ENCODE measurements at regions not wholly inside any gene's neighbourhood (a gene's known extent, or its start where the extent isn't known, plus 50 kb on each side); places are given as distances from the start of the nearest gene placed in this dataset.

DNA sequence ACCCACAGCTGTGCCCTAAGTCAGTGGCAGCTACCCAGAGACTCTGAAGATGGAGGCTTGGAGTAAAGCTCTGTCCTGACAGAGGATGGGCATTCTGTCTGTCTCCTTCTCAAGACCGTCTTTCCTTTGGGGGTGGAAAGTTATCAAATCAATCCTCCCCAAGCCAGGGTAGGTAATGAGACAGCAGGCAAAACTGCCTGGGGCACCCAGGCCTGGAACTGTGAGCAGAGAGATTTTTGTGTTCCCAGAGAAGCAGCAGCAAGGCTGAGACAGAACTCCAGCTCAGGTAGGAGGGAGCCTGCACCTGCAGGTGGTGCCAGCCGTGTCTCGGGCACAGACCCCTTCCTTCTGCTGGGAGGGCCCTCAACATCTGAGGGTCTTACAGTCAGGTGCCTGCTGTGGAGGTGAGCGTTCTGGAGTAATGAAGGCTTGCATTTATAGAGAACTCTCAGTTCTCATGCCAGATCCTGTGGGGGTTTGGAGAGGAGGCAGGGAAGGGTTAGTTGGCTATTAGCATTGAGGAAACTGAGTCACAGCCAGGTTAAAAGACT is 95.6 kb downstream of the RIPK4 start:
- no peak for DNase-seq

DNA sequence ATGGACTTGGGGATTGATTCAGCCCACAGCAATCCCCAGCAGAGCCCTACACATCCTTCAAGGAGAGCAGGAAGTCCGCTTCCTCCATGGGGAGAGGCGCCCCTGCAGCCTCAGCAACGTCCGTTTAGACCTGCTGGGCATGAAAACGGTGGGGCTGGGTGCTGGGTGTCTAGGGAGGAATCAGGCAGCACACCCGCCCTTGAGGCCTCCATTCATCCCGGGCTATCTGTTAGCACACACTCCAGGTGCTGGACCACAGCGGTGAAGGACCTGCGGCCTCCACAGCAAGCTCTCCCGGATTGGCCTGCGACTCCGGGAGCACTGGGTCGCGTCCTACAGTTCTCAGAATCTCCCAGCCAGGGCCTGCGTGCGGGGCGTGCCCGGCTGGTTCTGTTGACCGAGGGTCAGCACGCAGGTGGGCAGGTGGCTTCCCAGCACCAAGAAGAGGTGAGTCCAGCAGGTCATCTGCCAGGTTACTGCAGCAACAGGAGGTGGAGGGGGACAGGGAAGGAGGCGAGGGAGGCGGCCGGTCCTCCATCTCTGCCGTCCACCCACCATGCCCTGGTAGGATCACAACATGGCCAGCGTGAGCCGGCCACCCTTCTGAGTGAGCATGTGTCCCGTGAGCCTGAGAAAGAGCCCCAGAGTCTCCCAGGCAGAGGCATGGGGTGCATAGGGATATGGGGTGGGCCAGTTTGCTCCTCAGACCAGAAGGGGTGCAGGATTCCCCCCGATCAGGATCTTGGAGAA is 96.6 kb downstream of the RIPK4 start:
- no peak for DNase-seq

DNA sequence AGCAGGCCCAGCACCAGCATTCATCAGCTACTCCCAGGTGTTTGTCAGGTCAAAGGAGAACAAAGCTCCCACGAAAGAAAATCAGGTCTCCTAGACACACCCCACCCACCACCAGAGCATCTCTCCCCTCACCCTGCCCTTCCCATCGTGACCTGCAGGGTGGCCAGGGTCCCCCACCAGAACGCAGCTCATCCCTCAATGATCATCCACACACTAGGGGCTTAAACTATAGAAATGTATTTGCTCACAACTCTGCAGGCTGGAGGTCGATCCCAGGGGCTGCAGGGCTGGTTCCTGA is 97.4 kb downstream of the RIPK4 start:
- no peak for DNase-seq

DNA sequence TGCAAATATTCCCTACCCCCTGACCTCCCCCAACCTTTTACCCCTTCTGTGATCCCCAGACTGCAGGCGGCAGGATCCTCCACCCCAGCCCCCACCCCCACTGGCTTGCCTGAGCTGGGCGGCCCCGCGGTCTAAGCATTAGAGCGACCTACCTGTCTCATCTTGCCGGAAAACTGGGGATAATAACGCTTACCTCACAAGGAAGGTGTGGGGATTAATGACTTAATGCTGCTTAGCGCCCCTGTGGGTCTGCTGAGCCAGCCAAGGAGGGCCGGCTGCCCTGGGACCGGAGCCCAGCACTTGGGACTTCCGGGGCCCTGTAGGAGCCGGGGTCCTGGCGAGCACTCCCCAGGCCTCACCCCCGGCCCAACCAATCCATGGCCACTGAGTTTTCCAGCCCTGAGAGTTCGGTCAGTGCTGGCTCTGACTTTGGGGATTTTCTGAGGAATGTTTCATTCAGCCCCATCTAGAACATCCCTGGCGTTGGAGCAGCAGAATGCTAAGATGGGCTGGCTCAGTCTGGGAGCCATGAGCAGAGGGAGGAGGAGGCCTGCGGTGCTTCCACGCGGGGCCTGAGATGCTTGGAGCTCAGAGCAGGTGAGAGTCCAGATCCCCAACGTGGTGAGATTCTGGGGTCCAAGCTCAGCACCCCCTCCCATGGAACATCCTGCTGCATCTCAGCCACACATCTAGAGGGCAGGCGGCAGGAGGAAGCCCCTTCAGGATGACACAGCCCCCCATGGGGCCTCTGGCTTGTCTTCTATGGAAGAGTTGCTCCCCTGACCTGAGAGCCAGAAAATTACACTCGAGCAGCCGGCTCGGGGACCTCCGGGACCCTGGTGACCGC is 97.9 kb downstream of the RIPK4 start:
- DNase-seq = no peak

DNA sequence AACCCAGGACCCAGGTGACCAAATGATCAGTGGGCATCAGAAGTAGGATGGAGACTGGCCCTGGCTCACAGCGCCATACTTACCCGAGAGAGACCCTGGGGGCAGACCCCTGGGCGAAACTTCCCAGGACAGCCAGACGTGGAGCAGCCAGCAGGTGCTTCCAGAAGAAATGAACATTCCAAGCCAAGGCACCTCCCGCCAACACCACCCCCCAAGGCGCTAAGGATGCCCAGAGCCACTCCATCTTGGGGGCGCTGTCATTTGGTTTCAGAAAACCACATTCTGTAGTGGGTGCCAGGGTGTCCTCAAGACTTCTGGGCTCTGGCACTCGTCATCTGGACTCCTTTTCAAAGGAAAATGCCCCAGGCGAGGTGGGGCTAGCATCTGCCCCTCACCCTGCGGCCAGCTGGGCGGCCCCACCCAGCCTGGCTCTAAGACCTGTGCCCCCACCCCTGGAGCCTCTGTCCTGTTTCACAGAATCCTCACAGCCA is 98.8 kb downstream of the RIPK4 start:
- no peak for DNase-seq

DNA sequence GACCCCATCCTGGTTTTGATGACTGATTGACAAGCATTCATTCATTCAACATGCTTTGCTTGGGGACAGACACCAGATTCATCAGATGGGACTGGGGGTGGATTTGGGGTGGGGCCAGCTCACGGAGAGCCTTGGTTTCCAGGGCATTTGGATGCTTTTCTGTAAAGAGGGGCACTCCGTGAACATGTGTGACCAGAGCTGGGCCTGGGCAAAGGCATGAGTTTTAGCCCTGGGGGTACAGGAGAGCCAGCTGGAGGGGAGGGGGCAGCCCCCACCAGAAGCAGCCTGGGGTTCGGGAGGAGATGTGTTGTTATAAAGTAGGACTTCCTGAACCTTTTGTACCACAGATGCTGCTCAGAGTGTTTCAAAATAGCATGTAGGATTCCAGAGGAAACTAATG is 99.7 kb downstream of the RIPK4 start:
- DNase-seq = no peak

DNA sequence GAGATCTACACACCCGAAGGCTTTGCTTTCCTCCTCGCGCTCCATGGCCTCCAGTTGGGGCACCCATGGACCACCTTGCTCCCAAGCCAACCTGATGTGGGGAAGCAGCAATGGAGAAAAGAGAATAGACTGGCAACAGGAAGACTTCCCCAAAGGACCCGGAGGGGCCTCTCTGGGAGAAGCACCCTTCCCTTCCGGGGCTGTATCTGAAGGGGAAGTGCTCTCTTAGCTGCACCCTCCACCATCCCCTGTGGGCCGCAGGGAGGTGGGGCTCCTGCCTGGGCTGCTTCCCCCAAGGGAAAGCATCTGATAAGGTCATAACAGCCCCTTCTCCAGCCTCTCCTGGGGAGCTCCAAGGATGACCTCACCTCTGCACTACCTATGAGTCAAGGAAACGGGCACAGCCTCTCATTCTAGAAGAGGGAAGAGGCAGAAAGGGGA is 100.2 kb downstream of the RIPK4 start:
- no peak for DNase-seq

DNA sequence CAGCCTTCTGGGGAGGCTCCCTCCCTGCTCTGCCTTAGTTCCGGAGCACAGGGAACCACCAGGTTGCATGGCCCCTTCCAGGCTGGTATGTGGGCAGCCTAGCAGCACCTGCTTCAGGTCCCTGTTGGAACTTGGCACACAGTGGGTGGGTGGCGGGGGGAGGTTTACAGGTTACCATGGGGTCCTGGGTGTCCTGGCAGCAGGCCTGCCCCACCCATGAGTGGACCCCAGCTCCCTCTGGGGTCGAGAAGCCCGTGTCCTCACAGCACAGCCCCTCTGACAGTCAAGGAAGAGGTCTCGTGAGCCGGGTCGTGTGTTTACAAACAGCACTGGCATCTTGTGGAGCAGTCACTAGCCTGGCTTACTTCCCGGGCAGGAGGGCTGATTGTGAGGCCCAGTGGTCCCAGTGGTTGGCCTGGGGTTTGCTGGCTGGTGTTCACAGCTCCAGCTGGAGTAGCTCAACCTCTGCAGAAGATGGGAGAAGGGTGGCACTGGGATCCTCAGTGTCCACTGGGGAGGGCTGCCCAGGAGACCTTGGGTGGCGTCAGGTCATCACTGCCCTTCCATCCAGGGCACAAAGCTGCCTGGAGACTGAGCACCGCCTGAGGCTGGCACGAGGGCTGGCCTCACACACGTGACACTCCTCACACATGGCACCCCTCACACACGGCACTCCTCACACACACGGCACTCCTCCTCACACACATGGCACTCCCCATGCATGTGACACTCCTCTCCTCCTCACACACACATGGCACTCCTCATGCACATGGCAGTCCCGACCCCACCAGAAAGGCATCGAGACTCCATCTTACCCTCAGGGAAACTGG is 100.9 kb downstream of the RIPK4 start:
- no peak for DNase-seq

DNA sequence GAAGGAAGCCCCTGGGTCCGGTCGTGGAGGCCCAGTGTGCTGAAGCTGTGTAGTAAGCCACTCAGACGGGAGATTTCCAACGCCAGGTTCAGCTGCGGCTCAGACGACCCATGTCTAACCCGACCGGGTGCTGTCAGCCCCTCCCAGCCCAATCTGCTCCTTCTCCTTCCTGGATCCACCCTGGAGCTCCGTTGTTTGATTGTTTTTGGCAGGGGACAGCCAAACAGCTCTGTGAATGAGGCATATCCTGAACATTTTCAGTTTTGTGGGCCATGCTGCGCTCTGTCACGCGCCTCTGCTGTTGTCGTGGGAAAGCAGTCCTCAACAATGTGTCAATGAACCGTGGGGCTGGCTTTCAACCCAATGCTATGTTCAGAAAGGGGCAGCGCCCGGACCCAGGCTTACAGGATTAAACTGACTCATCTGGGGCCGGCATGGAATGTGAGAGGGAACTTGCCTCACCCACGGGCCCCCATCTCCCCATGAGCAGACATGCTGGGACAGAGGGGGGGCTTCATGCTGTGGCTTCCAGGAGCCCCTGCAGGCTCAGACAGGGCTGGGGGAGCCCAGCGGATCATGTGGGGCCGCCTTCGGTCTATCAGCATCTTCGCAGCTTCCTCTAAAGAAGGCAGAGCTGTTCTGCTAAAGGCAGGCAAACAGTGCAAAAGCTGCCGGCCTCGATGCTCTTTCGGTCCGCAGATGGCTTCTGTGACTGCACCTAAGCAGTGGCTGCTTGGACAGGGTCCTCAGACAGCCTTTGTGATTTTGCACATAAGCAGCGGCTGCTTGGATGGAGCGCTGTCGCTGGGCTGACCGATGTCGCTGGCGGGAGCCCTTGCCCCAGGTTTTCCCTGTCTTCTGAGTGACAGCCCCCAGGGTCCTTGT is 101.7 kb downstream of the RIPK4 start:
- DNase-seq = no peak

DNA sequence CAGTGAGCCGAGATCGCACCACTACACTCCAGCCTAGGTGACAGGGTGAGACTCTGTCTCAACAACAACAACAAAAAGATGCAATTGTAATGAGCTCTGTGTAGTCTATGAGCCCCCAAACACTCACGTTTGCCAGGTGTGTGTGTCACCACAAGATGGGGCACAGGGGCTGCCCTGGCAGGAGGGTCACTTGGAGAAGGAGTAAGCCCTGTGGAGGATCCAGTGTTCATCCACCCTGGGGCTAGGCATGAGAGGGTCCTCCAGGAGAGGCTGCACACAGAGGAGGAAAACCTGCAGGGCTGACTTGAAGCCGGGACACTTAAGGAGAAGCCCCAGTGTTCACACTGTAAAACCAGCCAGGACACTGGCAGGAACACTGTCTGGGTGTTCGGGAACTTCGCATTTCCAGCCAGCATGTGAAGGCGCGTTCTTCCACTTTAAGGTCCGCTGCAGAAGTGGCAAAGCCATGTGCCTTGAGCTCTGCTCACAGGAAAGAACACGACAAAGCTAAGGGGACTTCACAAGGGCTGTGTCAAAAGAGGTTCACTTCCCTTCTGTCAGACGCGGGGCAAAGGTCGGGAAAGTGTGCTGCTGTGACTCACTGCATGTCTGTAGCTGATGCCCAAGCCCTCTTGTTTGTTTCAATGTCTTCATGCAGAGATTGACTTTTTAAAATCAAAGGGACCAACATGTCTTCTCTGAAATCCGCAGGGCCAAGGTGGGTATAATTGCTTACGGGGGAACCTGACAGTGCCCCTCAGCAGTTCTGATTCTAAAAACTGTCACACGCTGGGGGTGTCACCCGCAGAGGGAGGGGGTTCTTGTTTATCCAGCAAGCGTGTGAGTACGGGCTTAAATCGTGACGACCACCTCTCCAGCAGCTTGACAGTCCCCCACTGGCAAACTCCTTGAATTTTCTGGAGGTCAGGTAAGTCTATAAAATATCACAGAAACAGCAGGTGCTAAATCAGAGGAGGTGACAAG is 102.8 kb downstream of the RIPK4 start:
- DNase-seq = no peak

DNA sequence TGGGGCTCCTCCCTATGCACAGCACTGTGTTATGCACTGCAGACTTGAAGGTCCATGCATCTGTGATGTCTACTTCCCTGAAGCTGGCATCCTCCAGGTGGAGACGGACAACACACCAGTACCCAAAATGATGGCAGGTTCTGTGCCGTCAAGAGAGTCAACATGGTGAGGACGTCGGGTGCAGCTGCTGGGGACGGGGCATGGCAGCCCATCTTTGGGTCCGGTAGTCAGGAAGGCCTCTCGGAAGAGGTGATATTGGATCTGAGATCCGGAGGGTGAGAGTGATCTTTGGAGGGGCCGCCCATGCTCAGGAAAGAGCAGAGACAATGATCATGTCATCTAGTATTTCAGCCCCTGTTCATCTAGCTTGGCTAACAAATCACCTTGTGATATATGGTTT is 104.1 kb downstream of the RIPK4 start:
- no peak for DNase-seq

DNA sequence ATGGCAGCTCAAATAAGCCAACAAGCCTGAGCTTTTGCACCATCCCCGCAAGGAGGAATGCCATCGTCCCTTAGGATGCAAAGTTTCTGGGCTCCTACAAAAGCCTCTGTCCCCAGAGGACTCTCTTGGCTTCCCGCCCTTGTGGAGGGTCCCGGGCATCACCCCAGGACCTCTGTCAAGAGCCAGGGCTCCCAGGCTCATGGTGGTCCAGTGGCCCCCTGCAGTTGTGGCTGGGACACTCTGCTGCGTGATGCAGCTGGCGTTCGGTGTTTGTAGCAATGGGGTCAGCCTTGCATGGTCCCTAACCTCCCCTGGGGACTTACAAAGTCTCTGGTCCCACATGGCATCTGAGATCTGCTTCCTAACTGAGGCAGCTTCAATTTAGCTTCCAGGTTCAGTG is 104.7 kb downstream of the RIPK4 start:
- no peak for DNase-seq

DNA sequence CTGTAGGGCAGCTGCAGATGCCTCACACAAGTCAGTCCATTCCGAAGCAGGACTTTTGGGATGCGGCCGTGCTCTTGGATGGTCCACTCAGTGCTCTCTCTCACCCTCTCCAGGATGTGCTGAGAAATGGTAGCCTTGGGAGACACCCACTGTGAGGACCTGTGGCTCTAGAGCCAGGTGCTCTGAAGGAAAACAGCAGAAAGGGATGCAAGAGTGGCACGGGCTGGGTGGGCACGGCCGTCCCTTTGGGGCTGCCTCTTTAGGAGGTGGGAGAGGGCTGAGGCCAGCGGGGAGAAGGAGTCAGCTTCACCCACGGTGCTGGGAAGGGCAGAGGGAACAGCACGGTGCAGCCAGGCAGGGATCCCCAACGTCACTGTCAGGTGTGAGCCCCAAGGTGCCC is 106.1 kb downstream of the RIPK4 start:
- DNase-seq = no peak

DNA sequence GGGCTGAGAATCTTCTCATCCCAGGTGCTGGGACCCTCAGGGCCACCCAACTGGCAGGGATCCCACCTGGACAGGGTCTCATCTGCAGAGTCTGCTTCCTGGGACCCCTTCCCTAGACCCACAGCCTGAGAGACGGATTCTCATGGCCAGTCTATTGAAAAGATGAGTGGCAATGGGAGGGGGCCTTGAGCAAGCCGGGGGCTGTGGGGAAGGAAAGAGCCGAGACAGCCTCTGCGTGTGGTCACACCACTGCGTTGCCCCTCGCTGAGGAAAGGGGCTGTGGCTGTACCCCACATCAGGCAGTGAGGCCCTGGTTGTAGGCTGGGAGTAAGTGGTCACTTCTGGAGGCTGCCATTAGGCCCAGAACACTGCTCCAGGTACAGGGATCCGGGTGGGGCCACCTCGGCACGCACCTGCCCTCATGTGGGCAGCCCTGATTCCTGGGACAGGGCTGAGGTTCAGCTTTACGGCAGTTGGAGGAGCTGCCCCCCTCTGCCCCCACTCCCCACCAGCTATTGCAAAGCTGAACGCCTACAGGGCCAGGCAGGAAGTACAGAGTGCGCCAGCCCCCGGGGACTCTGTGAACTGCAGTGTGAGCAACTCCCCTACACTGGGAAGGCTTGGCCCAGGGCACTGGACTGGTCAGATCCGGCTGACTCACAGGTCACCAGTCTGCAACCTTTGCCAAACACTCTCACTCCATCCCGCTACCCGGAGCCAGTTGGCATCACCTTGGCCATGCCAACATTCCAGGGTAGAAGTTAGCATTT is 106.9 kb downstream of the RIPK4 start:
- no peak for DNase-seq

DNA sequence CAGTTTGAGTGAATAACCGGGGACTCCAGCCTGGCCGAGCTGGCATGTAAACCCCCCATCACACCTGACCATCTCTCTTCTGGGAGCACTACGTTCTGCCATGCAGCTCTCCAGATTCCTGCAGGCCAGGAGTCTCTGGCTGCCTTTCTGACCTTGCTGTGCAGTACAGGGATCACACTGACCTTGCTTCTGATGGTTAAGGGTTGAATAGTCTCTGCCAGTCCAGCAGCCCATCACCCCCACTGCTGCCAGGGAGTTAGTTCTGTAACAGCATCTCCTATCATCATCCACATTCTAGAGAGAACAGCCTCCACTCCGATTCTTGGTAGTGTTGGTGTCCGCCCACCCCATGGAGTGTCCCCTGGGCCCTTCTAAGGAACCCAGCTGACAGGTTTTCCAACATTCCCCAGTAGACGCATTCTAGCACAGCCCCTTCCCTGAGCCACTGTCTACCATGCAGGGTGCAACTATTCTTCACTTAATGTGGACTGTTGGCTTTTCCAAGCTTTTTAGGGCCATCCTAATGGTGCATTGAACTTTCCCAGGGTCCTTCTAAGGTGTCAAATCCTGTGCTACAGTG is 109.8 kb downstream of the RIPK4 start:
- no peak for DNase-seq

DNA sequence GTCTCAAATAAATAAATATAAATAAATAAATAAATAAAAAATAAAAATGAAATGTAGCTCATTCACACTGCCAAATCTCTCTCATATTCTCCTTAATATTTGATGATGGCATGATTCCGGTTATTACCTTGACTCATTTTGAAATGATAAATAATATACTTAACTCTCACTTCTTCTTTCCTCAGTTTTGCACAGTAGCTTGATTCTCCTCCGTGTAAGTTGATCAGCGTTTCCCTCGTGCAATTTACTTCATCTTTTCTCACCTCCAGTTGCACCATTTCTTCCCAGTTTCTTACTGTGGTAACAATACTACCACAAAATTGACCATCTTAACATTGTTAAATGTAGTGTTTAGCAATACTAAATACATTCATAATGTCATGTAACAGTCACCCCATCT is 111.6 kb downstream of the RIPK4 start:
- no peak for DNase-seq

DNA sequence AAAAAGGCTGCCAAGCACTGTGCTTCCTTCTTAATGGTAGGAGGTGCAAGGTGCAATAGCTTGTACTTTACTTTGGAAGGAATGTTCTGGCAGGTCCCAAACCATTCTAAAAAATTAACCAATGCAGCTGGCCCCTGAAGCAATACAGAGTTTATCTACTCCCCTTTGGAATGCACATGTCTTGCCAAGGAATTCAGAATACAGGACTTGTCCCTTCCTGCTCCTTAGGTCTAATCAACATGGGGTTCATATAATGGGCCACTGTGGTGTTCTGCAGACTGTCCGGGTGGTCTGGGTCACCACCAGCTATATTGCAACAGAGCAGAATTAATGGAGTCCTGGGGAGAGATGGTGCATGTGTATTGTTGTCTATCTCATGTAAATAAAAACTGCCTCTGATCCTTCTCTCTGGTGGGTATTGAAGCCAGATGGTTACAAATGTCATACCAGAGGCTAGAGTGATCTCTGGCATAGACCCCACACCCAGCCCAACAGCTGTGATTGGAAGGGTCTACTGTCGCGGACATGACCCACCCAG is 112.8 kb downstream of the RIPK4 start:
- no peak for DNase-seq

DNA sequence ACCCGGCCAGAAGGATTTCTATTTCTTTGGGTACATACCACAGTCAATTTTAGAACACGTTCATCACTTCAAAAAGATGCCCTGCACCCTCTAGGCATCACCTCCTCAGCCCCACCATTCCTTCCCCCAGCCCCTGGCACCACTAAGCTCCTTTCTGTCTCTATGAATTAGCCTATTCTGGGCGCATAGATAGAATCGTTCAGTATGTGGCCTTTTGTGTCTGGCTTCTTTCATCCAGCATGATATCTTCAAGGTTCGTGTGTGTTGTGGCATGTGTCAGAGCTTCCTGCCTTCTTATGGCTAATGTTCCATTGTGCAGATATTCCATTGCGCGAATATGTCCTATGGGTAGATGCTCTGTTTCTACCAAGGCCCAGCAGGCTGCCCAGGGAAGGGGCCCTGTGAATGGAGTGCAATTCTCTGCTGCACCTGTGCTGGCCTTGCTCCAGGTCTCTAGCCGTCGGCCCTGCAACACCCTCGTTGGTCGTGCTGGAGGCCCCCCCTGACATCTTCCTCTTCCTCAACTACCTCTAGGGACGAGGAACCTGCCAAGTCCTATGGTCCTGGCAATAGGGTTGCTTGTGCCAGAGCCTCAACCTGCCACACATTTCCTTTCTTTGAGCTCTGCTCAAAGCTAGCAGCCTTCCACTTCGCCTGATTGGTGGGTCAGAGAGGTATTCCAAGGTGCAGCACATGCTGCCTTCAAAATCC is 113.5 kb downstream of the RIPK4 start:
- no peak for DNase-seq

DNA sequence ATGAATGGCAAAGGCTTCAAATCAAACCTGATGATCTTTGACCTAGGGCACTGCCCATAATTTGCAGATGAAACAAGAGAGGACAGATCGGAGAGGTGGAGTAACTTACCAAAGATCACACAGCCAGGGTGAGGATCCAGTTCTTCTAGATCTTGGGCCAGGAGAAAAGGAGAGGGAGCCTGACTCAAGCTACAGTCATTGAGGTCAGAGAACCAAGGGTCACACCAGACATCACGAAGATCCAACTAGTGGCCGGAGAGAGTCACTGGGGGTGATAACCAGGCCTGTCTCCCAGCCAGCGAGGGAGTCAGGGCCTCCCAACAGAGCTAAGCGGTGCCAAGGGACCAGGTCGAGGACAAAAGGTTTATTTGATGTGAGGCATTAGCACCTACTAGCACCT is 115.0 kb downstream of the RIPK4 start:
- DNase-seq = no peak
